Epithelial cell of prostate (primary cell): ENCODE measurements at regions not wholly inside any gene's neighbourhood (a gene's known extent, or its start where the extent isn't known, plus 50 kb on each side); places are given as distances from the start of the nearest gene placed in this dataset.

Experiments used
- DNase-seq: peaks from one replicate; pipeline ENCODE4 v3.0.0-alpha.2; 2011; ENCODE audit warnings: low read depth, low spot score
- H3K27ac ChIP-seq: fragments of 450-650 bp; 2 replicates; pipeline ENCODE4 v1.5.1; 2017; ENCODE audit warnings: mild to moderate bottlenecking

DNA sequence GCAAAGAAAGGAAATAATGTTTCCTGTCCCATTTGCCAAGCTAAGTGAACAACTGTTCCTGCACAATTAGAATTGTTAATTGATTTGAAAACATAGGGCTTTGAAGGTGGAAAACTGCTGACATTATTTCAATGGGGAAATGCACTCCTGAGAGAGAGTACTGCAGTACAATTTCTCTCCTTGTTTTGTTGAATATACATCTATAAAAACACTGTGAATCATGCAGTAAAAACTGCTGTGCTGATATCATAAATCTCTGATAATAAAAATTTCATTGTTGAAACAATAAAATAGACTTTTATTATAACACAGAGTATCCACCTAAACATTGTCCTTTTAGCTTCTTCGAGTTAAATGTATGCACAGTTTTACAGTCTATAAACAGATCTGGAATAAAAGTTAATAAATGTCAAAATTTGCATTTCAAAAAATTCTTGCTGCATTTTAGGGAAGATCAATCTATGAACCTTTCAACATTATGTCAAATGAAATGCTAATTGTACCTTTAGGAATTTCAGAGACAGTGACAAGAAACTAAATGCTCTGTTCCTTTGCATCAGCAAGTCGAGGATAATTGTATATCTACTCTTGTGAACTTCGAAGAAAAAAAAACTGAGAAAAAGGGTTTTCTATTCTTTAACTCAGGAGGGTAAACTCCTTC is 328.2 kb upstream of the DACH1 start:
- DNase-seq: no peak
- peak overlapping the region; percentile 27 for H3K27ac ChIP-seq

DNA sequence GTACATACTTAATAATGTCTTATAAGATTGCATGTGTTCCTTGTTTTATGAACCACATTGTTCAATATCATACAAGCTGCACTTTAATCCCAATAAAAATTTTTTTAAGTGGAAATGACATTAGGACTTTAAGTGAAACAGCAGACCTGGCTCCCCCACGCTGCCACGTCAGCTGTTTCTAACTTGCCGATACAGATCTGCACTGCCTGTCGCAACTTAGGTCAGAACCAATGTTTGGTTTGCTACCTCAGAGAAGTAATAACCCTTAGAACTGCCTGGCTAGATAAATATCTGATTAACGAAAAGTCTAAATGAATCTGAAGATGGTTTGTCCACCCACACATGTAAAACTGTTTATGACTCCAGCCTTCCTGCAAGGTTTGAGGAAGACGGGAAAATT is 327.5 kb upstream of the DACH1 start:
- H3K27ac ChIP-seq: peak overlapping the region; percentile 27
- DNase-seq: peak; percentile 31

DNA sequence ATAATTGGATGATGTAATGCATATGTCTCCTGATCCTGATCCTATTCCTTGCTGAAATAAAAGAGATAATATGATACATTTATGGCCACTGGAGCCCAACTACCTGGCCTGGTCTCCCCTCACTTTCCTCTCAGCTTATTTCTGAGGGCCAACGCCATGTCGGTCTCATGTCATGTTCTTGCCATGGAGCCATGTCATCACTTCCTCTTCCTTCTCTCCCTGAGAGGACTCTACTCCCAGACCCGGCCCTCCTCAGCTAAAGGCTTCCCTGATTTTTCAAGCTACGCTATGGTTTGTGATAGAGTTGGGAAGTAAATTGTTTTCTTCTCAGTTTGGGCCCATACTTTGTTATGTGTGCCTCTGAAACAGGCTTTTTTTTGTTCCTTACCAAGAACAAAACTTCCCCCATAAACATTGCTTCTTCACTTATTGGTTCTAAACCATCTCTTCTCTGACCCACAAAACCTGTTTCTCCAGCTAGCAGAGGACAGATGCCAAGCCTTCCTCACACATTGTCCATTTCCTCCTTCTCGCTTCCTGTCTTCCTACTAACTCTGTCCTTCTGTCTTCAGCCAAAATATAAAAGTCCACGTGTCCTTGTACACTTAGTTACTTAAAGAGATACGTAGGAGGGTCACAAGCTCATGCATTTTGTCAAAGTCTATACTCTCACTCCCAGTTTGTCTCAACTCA is 319.9 kb upstream of the DACH1 start:
- DNase-seq: no peak
- peak overlapping the region; percentile 58 for H3K27ac ChIP-seq

DNA sequence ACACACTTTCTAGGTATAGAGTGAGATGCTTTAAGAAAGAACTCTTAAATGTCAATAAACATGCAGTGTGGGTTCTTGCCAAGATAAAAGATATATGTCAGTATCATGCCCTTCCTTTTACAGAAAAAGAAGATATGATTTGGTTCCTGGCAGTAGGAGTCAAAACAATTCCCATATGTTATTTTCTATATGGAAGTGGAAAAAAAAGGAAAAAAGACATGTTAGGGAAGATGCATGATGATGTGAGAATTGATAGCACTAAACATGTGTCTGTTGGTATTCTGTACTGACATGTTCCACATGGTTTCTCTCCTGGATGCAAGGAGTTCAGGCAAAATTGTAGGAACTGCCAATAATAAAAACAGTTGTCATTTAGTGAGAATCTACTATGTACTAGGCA is 318.8 kb upstream of the DACH1 start:
- no peak overlapping the region for H3K27ac ChIP-seq
- no peak for DNase-seq

DNA sequence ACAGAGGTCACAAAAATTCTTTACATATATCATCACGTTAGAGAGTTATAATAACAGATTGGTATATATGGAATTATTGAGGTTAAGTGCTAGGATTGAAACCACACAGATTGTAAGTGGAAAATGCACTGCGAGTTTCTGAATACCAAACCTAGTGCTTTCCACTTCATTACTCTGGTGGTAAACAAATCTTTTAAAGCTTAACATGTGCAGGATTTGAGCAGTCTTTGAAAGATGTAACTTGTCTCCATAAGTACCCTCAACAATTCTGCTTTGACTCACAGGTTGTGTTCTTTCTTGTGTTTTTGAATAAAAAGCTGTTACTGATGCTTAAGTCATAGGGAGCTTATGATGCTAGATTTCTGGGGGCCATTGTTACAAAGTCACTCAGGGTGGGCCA is 314.7 kb upstream of the DACH1 start:
- H3K27ac ChIP-seq: no peak overlapping the region
- DNase-seq: no peak

DNA sequence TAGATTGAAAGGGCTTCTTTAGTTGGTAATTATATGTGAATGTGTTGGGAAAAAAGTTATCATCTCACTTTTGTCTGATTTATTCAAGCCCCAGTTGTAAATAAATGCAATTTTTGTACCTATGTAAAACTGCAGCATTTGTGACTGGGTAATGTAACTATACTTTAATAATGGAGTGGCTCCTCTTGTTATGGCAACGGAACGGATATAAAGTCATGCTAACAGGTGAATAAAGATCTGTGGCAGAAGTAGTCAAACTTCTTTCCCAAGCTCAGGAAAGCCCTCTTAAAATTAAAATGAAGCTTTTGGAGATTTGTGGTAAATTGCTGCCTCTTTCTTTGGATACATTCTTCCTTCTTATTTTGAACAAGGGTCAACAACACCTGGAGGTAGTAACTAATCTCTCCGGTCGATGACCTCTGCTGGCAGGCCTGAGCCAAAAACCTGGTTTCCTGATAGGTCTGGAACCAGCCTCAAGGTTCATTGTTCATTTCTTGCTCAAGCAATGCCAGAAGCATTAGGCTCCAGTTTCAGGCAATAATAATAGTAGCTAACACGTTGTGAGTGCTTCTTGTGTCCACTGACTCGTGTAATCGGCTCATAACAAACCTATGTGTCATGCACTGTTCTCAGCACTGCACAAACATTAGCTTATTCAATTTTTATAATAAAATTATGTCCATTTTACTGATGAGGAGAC is 313.4 kb upstream of the DACH1 start:
- H3K27ac ChIP-seq: peak overlapping the region; percentile 24
- peak; percentile 46 for DNase-seq

DNA sequence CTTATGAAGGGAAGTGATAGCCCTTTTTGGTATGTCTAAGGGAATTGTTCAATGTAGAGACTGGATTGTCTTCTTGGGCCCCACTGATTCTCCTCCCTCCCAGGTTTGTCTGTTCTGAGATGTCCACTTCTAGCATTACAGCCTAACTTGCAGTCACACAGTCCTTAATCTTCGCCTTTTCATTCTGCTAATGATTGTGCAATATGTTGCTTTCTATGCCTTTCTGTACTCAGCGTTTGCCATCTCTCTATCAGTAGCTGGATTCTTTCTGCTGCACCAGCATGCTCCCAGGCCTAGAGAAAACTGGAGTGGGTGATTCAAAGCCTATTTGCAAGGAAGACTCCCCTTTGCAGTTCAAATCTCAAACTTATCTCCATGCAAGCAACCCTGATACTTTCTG is 307.5 kb upstream of the DACH1 start:
- DNase-seq: no peak
- H3K27ac ChIP-seq: no peak overlapping the region

DNA sequence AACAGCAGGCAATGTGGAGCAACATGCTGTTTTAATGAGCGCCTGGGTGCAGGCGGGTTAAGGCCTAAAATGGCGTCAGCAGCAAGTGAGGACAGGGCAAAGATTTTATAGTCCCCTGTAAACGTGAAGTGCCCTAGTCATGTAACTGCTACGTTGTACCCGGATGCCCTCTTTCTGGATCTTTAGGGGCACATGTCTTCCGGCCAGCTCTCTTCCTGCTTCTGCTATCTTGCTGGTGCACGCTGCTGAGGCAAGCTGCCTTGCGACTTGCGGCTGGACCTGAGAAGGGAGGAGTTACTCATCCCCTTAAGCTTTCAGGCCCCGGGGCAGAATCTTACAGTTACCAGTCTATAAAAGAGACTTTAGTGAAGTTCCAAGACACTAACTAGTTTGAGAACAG is 303.6 kb upstream of the DACH1 start:
- no peak for DNase-seq
- no peak overlapping the region for H3K27ac ChIP-seq

DNA sequence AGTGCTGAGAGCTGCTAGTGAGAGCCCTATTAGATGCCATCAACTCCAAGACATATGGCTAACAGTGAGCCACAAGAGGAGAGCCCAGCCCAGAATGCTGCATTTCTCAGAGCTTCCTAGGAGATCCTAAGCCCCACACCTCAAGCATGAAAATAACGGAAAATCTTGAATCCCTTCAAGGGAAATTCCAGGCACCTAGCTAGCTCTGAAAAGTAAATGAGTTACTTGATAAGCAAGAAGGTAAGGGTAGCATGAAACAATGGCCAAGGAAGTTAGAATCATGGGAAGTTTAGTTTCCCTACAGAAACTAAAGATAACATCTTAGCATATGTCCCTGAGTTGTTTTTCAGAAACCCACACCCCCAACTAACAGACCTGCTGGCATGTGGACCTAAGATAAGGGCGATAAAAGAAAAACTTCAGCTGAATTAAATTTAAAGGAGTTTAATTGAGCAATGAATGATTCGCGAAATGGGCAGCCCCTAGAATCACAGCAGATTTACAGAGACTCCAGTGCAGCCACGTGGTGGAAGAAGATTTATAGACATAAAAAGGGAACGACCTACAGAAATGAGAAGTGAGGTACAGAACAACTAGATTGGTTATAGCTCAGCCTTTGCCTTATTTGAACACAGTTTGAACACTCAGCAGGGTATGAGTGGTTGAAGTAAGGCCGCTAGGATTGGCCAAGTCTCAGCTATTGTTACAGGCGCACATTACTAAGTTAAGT is 301.3 kb upstream of the DACH1 start:
- H3K27ac ChIP-seq: no peak overlapping the region
- no peak for DNase-seq

DNA sequence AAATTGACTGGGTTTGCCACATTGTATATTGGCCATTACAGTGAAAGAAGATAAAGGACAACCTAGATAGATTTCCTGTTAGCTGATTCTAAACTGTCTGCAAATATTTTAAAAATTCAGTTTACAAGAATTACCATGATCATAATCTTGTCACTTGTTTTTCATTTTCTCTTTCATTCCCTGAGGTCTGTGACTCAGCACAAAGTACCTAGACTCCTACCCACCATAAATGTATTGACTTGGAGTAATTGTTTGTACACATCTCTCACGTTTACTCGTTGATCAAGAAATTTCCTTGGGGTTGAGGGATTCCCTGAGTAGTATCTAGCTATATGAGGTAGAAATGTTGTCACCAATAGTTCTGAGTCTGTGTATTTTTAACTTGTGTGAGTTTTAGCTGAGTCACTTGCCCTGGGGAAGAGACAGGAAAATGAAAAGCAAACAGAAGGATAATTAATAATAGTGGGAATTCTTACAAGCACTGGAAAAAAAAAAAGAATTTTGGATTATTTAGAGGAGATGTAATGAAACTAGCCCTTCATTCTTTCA is 299.2 kb upstream of the DACH1 start:
- DNase-seq: no peak
- no peak overlapping the region for H3K27ac ChIP-seq

DNA sequence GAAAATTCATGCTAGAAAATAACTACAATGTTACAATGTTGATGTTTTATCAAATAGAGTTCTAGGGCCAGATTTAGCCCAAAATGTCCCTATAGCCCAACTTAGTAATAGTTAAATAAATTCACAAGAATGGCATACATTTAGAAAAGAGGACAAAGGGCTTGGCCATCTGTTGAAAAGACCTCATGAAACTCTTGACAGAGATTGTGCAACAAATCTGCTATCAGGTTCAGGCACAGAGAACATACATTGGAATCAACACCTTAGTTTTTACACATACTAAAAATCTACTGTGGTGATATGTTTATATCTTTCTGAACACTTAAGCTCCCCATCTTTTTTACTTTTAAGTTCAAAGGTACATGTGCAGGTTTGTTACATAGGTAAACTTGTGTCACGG is 298.3 kb upstream of the DACH1 start:
- H3K27ac ChIP-seq: no peak overlapping the region
- DNase-seq: no peak

DNA sequence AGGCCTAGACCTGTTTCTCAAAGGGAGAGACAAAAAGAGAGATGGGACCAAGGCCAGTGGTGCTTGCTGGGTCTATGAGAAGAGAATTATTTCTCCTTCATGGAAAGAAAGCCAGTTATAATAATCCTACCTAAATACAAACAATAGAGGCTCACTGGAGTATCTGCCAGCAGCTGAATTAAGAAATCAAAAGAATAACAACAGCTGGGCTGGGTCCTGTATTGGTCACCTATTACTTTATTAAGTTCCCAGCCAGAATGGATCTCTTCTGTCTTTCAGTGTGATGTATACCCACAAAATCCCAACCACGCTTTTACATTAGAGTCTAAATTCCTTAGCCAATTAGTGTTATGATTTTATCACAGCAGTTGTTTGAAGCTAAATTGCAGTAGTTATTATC is 297.8 kb upstream of the DACH1 start:
- no peak for DNase-seq
- H3K27ac ChIP-seq: no peak overlapping the region

DNA sequence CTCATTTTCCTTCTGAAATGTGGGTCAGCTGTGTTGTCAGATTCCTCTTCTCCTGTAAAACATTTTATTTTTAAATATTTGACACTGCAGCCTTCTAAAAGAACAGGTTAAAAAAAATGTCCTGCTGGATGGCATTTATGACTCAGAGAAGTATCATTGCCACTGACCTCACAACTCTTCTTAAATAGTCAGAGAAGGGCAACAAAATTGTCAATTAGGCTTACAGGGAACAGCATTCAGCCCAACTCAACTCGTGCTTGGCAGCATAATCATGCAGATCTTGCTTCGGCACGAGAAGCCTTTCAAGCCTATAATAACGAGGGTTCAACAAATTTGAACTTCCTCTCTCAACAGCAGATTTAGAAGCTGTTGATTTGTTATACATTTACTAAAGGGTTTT is 296.7 kb upstream of the DACH1 start:
- DNase-seq: no peak
- no peak overlapping the region for H3K27ac ChIP-seq

DNA sequence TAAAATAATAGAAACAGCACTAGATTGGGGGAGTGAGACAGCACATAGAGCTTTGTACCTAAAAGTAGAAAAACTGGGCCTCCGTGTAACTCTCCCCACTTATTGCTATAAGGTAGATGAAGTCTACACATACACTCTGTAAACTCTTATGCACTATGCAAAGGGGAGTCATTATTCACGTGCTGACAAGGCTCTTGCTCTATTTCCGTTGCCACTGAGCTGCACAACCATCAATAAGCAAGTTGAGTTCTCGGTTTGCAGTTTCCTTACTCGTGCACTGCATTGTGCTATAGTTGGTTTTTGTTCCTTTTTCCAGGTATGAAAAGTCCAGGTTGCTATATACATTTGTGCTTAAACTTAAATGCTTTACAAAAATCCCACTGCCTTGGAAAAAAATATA is 294.0 kb upstream of the DACH1 start:
- H3K27ac ChIP-seq: no peak overlapping the region
- DNase-seq: no peak

DNA sequence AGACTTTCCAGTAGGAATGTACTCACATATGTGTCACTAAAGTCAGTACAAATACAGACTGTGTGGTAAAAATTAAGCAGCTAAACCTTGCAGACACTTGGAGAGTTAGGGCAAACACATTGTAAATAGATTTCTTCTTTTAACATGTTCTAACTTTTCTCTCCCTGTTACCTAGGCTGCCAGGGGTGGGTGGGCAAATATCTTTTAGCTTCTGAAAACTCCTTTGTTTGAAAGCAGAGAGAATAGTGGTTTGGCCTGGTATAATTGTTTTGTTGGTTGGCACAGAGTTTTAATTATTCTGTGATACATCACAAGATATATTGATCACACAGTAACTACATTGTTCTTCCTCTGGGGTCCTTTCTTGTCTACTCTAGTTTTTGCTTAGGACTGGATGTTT is 289.8 kb upstream of the DACH1 start:
- no peak for DNase-seq
- H3K27ac ChIP-seq: no peak overlapping the region

DNA sequence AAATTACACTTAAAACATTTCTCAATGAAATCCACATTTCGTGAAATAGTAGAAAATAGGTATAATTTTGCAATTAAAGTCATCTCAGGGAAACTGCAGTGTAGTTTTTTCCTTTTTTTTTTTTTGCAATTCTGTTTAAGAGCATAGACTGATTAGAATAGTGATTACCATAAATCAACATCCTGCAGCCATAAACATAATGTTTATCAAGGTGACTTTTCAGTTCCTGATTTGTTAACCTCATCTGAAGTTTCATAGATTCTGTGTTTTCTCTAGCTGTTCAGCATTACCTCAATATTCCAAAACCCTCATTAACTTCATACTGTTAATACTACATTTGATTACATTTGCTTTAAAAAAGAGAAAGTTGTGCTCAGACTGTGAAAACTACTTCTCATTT is 286.3 kb upstream of the DACH1 start:
- no peak for DNase-seq
- no peak overlapping the region for H3K27ac ChIP-seq

DNA sequence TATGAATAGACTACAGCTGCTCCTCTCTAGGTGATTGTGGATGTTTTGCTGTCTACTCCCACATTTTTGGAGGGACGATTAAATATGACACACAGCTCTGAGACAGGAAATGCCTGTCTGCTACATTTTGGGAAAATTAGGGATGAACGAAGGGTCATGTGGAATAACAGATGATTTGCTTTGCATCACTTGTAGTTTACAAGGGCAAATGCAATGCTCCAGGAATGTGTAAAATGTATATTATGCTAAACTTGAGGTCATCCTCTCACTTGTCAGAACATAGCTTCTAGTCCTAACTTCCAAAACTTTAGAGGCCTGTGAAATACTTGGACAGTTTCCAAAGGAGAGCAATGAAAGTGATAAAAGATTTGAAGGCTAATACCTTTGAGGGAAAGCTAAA is 284.2 kb upstream of the DACH1 start:
- no peak for DNase-seq
- peak overlapping the region; percentile 19 for H3K27ac ChIP-seq

DNA sequence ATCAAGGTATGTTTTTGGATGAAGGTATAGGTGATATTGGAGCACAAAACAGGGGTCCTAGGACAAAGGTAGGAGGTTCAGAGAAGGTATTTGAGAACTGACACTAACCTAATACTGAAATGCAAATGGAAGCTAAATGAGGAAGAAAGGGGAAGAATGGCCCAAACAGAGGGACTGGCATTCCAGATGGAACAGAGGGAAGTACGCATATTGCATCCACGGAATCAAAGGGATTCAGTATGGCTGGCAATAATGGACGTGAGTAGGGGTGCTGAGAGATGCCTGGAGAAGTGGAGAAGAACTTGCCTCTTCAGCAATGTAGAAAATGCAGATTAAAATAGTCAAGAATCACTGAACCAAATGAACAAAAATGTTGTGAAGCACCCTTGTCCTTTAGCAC is 283.5 kb upstream of the DACH1 start:
- DNase-seq: no peak
- H3K27ac ChIP-seq: peak overlapping the region; percentile 19

DNA sequence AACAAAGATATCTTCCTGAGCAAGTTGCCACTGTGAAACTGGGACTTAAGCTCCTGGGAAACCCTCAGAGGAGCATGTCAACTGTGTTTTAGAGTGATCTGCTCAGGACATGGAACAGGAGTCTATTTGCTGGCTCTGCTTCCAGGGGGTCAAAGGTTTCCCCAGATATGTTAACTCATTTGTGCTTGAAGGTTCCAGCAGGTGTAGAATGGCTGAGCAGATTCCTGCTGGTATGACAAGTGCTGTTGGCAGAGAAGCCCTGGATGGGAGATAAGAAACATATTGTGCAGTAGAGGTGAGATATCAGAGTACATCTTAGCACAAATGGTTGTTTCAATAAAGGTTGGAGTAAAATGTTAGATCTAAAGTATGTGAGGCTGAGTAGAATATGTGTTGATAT is 282.7 kb upstream of the DACH1 start:
- H3K27ac ChIP-seq: no peak overlapping the region

DNA sequence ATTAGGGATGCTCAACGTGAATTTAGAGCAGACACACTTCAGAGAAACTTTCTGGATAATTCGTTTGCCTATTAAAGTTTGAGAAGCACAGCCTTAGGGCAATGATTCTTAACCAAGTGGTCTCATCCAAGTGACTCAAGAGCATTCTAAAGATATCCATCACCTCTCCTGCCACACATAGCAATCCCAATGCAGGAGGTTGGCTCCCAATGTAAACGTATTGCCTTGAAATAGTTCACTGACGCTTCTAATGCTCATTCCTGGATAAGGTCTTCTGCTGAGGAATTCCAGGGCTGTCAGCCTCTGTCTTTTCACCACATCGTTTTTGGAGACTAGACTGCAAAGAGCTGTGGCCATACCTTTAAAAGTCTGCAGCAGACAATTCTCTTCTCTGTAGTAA is 279.8 kb upstream of the DACH1 start:
- no peak overlapping the region for H3K27ac ChIP-seq
- no peak for DNase-seq

More for the DNA sequence above, 282.7 kb upstream of the DACH1 start:
- DNase-seq: no peak

DNA sequence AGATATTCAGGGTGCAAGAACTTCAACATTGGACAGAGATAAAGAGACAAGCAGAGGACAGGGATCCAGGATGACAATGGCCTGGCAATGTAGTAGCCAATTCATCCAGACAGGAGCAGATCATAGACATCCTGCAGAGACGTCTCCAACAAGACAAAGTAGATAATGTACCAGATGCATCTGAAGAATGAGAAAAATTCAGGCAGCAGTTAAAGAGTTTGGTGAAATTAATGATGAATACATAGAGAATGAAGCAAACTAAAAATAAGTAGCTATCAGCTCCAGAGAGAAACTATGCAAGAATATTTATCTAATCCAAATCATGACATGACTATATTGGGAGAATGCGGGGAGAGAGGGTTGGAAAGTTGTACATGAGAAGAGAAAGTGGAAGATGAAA is 278.4 kb upstream of the DACH1 start:
- DNase-seq: no peak
- H3K27ac ChIP-seq: no peak overlapping the region
